ENCODE measurements at regions not wholly inside any gene's neighbourhood (a gene's known extent, or its start where the extent isn't known, plus 50 kb on each side); places are given as distances from the start of the nearest gene placed in this dataset.
"Not testable (repeated sequence)": the region's sequence is repeated elsewhere in the genome, so short reads cannot be mapped to it uniquely, and the experiment has no call there.

GRCh38 chr5:92653730-92654461 lies 927.1 kb downstream of the NR2F1-AS1 start:
- no peak for DNase-seq
- no peak for ATAC-seq
- intact Hi-C loops (cut with micrococcal nuclease): no loop called here

DNA sequence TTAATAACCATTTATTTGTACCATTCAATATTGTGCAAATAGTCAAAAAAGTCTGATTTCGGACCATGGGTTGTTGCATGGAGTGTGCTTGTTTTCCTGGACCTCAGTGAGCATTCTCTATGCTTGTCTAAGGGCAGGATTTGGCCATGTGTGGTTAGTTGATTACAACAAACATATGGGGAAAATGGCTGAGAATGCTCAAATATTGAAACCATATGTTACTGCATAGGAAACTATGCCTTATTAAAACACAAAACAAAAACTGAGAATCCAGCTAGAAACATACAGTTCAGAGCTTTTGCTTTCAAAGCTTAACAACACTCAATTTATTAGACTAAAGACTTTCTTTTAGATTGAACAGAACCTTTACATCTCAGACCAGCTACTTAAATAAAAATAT lies 928.3 kb downstream of the NR2F1-AS1 start:
- ATAC-seq: no peak
- intact Hi-C loops (cut with micrococcal nuclease): no loop called here
- no peak for DNase-seq

DNA sequence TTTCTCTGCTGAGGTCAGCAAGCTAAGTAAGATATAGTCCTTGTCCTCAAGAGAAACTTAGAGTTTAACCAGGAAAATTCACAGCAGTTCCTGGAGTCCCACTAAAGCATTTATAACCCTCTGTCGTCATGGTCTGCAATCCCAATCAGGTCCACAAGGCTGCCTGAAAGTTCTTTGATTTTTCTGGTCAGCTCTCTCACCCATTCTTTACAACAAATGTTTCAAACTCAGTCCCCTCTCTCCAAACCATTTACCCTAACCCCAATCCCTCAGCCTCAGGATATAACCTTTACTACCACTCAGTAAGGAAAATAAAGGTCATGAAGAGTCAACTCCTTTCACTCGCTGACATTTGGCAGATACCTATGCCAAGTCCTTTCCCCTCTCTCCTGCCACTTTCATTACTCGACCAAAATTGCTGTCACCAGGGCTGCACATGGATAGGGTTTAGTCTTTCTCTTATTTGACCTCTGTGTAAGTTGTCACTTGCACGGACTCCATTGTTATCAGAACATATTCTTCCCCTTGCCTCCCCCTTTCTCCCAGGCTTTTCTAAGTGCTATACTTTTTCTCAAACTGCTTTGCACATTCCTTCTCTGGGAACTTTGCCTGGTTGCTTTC lies 936.6 kb downstream of the NR2F1-AS1 start:
- DNase-seq (no peak), ATAC-seq (peak; percentile 74)
- intact Hi-C loops (cut with micrococcal nuclease): no loop called here

DNA sequence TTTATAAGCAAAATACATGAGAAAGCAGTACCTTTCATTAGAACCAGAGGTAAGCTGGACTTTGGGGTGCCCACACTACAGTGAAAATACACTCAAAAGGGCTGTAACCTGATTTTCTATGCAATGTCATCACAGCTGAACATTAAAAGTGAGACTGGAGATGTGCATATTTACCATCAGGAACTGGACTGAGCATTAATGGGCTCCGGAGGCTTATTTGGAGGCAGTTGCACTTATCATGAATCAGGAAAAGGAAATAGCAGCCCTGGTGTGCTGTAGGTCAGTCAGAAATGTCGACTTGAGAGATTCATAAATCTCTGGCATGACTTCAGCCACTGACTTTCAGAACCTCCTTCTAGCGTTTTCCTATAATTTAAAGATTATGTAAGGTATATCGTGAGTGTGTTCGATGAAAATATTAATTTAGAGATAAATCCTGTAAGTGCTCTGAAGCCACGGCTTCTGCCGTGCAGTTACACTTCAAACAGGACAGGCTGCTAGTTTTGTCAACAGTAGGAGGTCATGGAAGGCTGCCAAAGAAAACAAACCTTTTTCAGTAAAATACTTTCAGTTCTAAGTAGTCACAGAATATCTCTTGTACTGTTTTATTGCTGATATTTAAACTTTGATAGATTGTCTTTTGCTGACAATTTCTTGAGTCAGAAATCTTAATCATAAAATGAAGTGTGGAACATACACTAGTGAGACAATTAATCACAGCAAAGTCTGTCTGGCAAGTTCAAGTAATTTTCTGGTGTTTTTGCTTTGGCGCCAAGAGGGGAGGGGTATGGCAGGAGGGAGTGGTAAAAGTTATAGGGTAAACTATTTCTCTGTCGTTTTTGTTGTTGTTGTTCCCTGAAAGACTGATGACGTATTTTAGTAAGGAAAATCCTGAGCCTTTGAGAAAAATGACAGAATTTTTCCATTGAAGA lies 939.7 kb downstream of the NR2F1-AS1 start:
- ATAC-seq (peak; percentile 63), DNase-seq (no peak)
- intact Hi-C loops (cut with micrococcal nuclease): no loop called here

- intact Hi-C loops (cut with micrococcal nuclease): no loop called here
- DNase-seq (no peak), ATAC-seq (no peak)
Observed at GRCh38 chr5:92640340-92640739, 940.7 kb downstream of the NR2F1-AS1 start.

DNA sequence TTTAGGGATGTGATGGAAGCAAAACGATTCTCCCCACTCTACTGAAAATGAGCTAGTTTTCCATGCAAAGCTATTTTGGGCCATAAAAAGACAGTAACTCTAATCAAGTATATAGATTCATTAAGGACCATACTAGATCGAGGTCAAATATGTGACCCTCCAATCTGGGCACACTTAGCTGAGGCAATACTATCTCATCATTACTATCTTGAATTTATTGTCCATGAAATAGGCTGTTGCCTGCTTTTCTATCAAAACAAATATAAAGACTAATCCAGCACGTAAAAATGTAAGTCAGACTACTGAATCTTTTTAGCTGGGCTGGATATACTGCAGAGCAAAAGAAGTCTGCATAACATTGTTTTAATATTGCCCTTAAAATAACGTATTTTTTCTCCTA lies 943.1 kb downstream of the NR2F1-AS1 start:
- intact Hi-C loops (cut with micrococcal nuclease): no loop called here
- ATAC-seq (no peak), DNase-seq (no peak)

DNA sequence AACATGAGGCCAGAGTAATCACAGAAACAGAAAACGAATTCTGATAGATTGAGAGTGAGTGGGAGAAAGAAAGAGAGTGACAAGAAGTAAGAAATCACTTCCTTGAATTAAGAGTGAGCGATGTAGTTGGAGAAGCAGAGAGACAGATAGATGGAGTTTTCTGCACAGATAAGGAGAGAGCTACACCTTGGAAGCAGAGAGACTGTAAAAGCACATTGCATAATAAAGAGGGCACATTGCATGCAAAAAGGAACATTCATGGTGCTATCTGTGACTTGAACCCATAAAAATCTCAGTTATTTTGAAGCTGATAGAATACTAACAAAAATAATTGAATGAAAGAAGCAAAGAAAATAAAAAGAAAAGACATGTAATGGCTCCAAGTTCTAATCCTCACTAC lies 943.8 kb downstream of the NR2F1-AS1 start:
- intact Hi-C loops (cut with micrococcal nuclease): no loop called here
- ATAC-seq (no peak), DNase-seq (no peak)

DNA sequence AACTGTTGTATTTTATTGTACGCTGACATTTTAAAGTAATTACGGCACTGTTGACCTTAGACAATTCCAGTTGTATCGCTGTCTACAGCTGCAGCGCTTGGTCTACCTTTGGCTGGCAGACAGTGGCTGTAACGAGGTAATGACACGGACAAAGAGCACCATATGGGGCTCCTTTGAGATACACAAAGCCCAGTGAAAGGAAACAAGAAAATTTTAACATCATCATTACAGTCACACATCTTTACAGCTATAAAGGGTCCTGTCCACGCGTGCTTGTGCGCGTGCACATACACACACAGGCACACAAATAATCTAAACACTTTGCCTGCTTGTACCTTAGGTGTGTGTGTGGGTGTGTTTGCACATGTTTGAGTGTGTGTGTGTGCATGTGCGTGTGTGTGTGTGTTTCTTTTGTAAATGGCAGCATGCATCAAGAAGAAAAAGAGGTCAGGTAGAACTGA lies 946.0 kb downstream of the NR2F1-AS1 start:
- intact Hi-C loops (cut with micrococcal nuclease): no loop called here
- ATAC-seq (no peak), DNase-seq (no peak)

- no peak for ATAC-seq
- intact Hi-C loops (cut with micrococcal nuclease): no loop called here
- no peak for DNase-seq
Observed at GRCh38 chr5:92633875-92634487, 947.0 kb downstream of the NR2F1-AS1 start.

- no peak for DNase-seq
- ATAC-seq: no peak
- intact Hi-C loops (cut with micrococcal nuclease): no loop called here
Observed at GRCh38 chr5:92633176-92633575, 947.8 kb downstream of the NR2F1-AS1 start.

DNA sequence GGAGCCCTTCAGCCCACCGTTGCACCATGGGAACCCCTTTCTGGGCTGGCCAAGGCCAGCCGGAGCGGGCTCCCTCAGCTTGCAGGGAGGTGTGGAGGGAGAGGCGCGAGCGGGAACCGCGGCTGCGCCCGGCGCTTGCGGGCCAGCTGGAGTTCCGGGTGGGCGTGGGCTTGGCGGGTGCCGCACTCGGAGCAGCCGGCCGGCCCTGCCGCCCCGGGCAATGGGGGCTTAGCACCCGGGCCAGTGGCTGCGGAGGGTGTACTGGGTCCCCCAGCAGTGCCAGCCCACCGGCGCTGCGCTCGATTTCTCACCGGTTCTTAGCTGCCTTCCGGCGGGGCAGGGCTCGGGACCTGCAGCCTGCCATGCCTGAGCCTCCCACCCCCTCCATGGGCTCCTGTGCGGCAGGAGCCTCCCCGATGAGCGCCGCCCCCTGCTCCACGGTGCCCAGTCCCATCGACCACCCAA lies 949.8 kb downstream of the NR2F1-AS1 start:
- intact Hi-C loops (cut with micrococcal nuclease); DNase-seq; ATAC-seq: not testable (repeated sequence)

- intact Hi-C loops (cut with micrococcal nuclease): no loop called here
- ATAC-seq (no peak), DNase-seq (no peak)
Observed at GRCh38 chr5:92629574-92629973, 951.4 kb downstream of the NR2F1-AS1 start.

DNA sequence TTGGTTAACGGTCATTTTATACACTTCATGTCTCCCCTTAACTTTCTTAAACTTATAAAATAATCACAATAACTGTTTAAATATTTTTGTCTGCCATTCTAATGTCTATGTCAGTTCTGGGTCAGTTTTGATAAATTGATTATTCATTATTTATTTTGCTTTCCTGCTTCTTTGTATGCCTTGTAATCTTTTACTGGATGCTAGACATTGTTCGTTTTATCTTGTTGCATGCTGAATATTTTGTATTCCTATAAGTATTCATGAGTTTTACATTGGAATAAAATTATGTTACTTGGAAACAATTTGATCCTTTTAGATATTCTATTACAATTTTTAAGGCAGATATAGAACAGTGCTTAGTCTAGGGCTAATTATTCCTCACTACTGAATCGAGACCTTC lies 952.0 kb downstream of the NR2F1-AS1 start:
- DNase-seq (no peak), ATAC-seq (no peak)
- intact Hi-C loops (cut with micrococcal nuclease): no loop called here

DNA sequence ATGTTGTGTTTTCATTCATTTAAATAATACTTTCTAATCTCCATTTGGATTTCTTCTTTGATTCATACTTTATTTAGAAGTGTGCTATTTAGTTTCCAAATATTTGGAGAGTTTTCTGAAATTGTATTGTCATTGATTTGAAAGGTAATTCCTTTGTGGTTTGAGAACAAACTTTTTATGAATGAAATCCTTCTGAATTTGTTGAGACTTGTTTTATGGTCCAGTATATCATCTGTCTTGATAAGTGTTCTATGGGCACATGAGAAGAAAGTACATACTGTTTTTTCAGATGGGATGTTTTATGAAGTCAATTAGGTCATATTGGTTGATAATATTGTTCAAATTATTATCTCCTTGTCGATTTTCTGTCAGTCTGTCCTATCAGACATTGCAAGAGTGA lies 953.8 kb downstream of the NR2F1-AS1 start:
- DNase-seq (no peak), ATAC-seq (no peak)
- intact Hi-C loops (cut with micrococcal nuclease): no loop called here

DNA sequence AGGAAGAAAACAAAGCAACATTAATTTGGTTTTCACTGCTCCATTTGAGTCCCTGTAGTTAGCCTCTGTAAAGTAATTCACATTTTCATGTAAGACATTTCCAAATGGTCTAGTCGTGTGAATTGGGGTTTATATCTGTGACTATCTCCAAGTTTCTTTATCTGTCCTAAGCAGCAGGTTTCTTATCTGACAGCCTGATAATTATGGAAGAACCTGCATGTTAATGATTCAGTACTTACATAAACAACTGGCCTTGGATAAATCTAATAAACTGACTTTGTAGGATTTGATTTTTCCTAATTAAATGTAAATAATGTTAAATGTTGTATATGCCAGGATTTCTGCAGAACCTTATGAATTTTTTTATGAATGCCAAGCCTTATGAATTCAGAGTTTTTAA lies 964.9 kb downstream of the NR2F1-AS1 start:
- DNase-seq (no peak), ATAC-seq (no peak)
- intact Hi-C loops (cut with micrococcal nuclease): no loop called here

- intact Hi-C loops (cut with micrococcal nuclease): no loop called here
- ATAC-seq: no peak
Observed at GRCh38 chr5:92613546-92613945, 967.5 kb downstream of the NR2F1-AS1 start.

DNA sequence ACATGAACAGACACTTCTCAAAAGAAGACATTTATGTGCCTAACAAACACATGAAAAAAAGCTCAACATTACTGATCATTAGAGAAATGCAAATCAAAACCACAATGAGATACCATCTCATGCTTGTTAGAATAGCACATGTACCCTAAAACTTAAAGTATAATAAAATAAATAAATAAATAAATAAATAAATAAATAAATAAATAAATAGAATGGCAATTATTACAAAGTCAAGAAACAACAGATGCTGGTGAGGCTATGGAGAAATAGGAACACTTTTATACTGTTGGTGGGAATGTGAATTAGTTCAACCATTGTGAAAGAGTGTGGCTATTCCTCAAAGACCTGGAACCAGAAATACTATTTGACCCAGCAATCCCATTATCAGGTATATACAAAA lies 970.6 kb downstream of the NR2F1-AS1 start:
- intact Hi-C loops (cut with micrococcal nuclease); ATAC-seq; DNase-seq: not testable (repeated sequence)

More at GRCh38 chr5:92613546-92613945, 967.5 kb downstream of the NR2F1-AS1 start:
- DNase-seq: no peak

- no peak for DNase-seq
- intact Hi-C loops (cut with micrococcal nuclease): no loop called here
- no peak for ATAC-seq
Observed at GRCh38 chr5:92605591-92605990, 975.4 kb downstream of the NR2F1-AS1 start.

DNA sequence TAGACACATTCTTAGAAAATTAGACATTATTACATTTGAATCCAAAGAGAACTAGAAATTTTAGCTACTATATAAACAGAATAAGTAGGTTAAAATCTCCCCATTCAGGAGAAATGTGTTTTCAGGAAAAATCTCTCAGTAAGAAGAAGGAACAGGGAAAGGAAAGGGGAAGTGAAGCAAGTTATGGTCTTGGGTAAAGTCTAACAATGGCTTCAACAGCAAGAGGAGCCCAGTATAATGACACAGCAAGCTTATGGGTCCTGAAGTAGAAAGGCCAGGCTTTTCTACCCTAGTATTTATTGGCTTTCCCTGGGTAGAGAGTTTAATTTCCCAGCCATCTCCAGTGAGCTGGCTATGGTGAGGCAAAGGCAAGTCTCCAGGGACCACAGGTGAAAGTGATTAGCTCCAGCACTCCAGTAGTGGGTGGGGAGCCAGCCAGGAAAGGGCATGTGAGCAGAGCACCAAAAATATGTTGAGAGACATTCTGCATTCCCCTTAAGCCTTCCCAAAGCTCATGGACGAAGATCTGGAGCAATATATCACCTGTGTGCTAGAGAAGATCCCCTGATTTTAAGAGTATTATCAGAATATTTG lies 981.7 kb downstream of the NR2F1-AS1 start:
- intact Hi-C loops (cut with micrococcal nuclease): no loop called here
- no peak for ATAC-seq

More for the DNA sequence above, 981.7 kb downstream of the NR2F1-AS1 start:
- no peak for DNase-seq

Measured in left ventricle myocardium superior (tissue), 1 donor.